ENCODE measurements at regions not wholly inside any gene's neighbourhood (a gene's known extent, or its start where the extent isn't known, plus 50 kb on each side); places are given as distances from the start of the nearest gene placed in this dataset.

- TF ChIP-seq SETDB1 (CRISPR knock-in tag; IDR thresholded peaks at IDR 0.05; ENCODE audit: borderline replicate concordance), result no peak
- TF ChIP-seq RAD51 (IDR thresholded peaks at IDR 0.05; ENCODE audit: borderline replicate concordance), result no peak
- no peak for TF ChIP-seq MTF2 (CRISPR knock-in tag; IDR thresholded peaks at IDR 0.05; ENCODE audit: borderline replicate concordance)
- TF ChIP-seq ZNF350 (CRISPR knock-in tag; IDR thresholded peaks at IDR 0.05; ENCODE audit: borderline replicate concordance, low read depth), result no peak
- no peak for TF ChIP-seq ZNF724P (CRISPR knock-in tag; IDR thresholded peaks at IDR 0.05; ENCODE audit: borderline replicate concordance)
- TF ChIP-seq MYNN (CRISPR knock-in tag; IDR thresholded peaks at IDR 0.05; ENCODE audit: low read depth), result no peak
- TF ChIP-seq MXI1 (IDR thresholded peaks at IDR 0.05; ENCODE audit: borderline replicate concordance, low read depth, low read length), result no peak
- no peak for TF ChIP-seq KIAA2018 (CRISPR knock-in tag; IDR thresholded peaks at IDR 0.05; ENCODE audit: borderline replicate concordance)
- TF ChIP-seq ZFYVE20 (CRISPR knock-in tag; IDR thresholded peaks at IDR 0.05; ENCODE audit: borderline replicate concordance, low read depth), result no peak
- TF ChIP-seq ZNF17 (CRISPR knock-in tag; IDR thresholded peaks at IDR 0.05), result no peak
These were observed 163.2 kb downstream of the KCNE4 start (continued) for GRCh38 chr2:223215254-223215516.

Measured in HepG2 (cell line).